ENCODE measurements at regions not wholly inside any gene's neighbourhood (a gene's known extent, or its start where the extent isn't known, plus 50 kb on each side); places are given as distances from the start of the nearest gene placed in this dataset.

DNA sequence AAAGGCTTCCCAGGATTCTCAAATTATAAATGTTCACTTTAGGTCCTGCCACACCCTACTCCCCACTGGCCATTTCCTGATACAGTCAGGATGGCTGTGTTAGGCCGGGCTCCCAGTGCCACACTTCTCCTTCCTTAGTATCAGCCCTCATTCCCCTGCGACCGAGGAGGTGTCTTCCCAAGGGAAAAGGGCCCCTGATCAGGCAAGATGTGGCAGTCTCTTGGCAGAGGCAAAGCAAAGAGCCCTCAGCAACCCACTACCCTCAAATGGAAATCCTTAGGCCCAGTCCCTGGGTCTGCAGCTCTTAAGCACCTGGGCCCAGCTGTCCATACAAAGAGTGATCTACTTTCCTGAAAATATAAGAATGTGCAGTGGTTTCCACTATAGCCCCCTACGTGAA lies 96.5 kb upstream of the VASH1 start:
- no peak for DNase-seq (ENCODE audit: low spot score)

DNA sequence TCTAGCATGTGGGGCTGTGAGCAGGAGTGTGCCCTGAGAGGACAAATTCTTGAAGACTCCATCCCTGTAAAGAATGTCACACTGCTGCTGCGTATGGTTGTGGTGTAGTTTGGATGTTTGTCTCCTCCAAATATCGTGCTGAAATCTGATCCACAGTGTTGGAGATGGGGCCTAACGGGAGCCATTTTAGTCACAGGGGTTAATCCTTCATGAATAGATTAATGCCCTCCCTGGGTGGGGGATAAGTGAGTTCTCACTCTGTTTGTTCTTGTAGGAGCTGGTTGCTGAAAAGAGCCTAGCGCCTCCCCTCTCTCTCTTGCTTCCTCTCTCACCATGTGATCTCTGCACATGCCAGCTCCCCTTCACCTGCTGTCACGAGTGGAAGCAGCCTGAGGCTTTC lies 94.5 kb upstream of the VASH1 start:
- DNase-seq (ENCODE audit: low spot score): no peak

- no peak for DNase-seq (ENCODE audit: low spot score)
These were observed 91.5 kb upstream of the VASH1 start for GRCh38 chr14:76669770-76670169.

- DNase-seq (ENCODE audit: low spot score): no peak
These were observed 89.1 kb upstream of the VASH1 start for GRCh38 chr14:76672123-76672522.

- DNase-seq (ENCODE audit: low spot score): no peak
These were observed 88.0 kb upstream of the VASH1 start for GRCh38 chr14:76673261-76673660.

DNA sequence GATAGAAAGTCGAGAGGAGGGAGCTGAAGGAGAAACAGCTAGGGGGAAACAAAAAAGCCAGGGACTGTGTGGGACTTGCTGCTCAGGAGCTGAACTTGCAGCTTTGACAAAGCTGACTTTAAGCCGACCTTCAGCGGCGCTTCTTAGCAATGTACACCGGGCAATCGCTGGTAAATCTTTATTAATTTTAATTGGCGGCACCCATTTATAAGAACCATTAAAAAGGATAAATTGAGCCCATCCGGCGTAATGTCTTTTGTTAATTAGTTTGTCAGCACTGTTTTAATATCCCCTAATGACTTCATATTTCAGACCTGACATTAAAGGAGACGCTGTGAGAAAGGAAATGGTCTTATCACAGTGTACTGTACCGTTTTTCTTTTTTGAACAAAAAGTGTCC lies 86.2 kb upstream of the VASH1 start:
- DNase-seq (ENCODE audit: low spot score): no peak

- no peak for DNase-seq (ENCODE audit: low spot score)
These were observed 84.7 kb upstream of the VASH1 start for GRCh38 chr14:76676539-76676938.

GRCh38 chr14:76677534-76678145 lies 83.6 kb upstream of the VASH1 start:
- DNase-seq (ENCODE audit: low spot score): no peak

DNA sequence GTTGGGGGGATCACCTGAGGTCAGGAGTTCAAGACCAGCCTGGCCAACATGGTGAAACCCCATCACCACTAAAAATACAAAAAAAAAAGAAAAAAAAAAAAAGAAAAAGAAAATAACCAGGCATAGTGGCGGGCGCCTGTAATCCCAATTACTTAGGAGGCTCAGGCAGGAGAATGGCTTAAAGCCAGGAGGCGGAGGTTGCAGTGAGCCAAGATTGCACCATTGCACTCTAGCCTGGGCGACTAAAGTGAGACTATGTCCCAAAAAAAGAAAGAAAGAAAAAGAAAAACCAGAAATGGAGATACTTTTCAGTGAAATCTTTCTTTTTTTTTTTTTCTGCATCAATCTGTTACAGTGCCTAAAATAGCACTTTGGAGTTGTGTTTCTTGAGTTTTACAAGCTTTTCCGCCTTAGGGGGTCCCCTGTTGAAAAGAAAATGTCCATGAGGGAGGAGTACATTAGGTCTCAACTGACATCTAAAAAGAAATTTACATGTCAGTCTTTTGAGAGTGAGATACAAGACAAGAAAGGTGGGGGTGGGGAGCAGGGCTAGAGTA lies 82.9 kb upstream of the VASH1 start:
- no peak for DNase-seq (ENCODE audit: low spot score)

DNA sequence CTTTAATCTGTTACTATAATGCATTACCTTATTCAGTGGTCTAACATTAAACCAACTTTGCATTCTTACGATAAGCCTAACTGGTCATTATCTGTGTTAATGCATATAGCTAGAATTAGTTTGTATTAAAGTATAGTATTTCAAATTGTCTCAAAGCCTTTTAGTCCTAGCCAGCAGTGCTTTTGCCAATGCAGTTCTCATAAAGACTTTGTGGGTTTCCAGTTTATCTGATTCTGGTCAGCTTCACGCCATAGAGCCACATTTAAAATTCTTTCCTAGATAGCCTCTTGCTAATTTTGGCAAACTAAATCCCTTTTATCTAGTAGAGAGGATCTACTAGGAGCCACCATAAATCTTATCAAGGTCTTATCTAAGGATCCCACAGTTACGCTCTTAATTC lies 78.9 kb upstream of the VASH1 start:
- DNase-seq (ENCODE audit: low spot score): no peak

- DNase-seq (ENCODE audit: low spot score): no peak
These were observed 74.6 kb upstream of the VASH1 start for GRCh38 chr14:76686646-76687045.

DNA sequence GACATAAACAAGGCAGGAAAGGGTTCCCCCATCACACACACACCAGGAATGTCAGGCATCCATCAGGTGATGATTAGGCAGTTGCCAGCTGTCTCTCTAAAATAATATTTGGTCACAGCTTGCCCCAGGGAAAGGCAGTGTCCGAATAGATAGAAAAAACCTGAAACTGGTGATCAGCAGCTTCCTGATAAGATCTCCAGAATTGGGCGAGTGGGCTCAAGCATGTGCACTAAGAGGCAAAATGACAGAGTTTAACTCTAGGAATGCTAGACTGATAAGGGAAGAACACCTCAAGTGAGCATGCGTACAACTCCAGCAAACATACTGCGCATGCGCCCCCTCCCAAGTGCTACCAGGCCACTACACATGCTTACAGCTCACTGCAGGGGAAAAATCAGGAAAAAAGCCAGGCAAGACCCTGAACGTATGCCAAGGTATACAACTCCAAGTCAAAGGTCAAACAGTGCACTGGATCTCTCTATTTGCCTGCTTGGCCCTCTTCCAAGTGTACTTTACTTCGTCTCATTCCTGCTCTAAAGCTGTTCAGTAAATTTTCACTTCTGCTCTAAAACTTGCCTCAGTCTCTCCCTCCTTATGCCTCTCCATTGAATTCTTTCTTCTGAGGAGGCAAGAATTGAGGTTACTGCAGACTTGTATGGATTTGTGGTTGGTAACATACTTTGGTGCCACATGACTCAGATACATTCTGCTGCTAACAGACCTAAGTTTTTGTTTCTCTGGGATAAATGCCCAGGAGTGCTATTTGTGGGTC lies 73.5 kb upstream of the VASH1 start:
- DNase-seq (ENCODE audit: low spot score): no peak

DNA sequence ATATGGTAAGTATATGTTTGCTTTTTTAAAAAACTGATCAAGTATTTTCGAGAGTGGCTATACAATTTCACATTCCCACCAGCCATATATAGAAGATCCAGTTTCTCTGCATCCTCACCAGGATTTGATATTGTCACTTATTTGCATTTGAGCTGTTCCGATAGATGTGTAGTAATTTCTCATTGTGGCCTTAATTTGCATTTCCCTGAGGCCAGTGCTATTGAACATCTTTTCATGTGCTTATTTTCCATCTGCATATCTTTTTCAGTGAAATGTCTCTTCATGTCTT lies 72.9 kb upstream of the VASH1 start:
- DNase-seq (ENCODE audit: low spot score): no peak

- DNase-seq (ENCODE audit: low spot score): no peak
These were observed 70.7 kb upstream of the VASH1 start for GRCh38 chr14:76690502-76691105.

DNA sequence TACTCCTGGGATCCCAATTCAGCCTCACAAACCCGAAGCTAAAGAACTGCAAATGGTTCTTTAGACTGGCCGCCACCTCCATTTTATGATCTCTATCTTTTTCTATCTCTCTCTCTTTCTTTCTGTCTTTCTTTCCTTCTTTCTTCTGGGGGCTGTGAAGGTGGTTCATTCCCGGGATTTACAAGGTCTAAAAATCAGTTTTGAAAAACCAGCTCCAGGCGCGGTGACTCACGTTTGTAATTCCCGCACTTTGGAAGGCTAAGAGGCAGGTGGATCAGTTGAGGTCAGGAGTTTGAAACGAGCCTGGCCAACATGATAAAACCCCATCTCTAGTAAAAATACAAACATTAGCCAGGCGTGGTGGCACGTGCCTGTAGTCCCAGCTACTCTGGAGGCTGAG lies 67.2 kb upstream of the VASH1 start:
- DNase-seq (ENCODE audit: low spot score): no peak

GRCh38 chr14:76695263-76695920 lies 65.9 kb upstream of the VASH1 start:
- no peak for DNase-seq (ENCODE audit: low spot score)

- no peak for DNase-seq (ENCODE audit: low spot score)
These were observed 64.9 kb upstream of the VASH1 start for GRCh38 chr14:76696361-76696760.

DNA sequence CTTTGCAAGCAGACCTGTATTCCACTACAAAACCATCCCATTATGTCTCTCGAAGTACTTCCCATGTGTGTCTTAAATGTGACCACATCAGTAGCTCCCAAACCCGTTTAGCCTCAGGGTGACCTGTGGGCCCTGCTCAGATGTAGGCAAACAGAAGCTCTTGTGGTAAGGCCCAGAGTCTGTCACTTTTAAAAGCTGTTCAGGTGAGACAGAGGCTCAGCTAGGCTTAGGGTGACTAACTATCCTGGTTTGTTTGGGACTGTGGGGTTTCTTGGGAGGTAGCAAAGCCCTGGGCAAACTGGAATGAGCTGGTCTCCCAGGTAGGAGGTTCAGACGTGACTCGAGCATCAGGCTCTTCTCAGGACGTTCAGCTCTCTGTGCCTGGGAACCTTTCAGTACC lies 64.5 kb upstream of the VASH1 start:
- no peak for DNase-seq (ENCODE audit: low spot score)

DNA sequence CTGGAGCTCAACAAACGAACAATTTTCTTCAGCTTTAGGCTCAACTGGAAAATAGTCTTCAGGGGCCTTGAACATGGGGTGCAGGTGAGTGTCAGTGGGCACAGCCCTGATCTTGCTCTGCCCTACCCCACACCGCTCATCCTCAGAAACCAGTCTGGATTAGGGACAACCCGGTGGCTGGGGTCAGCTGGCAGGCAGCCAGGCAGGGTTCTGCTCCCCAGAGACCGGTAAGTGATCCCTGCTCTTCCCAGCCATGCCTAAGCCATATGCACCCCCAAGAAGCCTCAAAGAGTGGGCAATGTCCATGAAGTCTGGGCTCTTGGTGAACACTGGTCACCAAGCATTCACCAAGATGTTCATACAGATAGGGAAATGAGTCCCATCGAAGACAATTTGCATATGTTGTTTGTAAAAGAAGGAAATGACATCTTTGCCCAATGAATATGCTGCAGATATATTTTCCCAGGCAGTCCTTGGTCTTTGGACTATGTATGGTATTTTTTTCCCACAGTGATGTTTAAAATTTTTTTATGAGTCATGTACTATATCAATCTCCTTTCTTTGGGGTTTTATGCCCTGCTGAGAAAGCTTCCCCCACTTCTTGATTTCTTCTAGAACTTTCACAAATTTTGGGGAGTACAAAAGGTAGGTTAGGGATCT lies 63.9 kb upstream of the VASH1 start:
- DNase-seq (ENCODE audit: low spot score): no peak

DNA sequence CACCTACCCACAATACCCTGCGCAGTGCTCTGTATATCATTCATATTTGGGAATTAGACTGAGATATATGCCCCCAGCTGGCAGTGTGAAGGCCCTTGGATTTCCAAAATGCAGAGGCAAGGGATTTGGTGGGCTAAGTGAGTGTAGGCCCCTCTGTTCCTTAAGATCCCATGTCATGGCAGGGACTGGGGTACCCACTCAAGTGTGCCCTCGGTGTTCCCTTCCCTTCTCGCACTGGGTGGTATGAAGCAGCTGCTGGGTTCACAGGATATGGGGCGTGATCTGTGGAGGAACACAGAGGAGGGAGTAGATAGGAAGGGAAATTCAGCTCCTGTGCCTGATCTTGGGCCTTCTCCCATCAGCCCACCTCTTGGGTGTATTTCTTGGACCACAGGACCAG lies 63.1 kb upstream of the VASH1 start:
- no peak for DNase-seq (ENCODE audit: low spot score)

DNA sequence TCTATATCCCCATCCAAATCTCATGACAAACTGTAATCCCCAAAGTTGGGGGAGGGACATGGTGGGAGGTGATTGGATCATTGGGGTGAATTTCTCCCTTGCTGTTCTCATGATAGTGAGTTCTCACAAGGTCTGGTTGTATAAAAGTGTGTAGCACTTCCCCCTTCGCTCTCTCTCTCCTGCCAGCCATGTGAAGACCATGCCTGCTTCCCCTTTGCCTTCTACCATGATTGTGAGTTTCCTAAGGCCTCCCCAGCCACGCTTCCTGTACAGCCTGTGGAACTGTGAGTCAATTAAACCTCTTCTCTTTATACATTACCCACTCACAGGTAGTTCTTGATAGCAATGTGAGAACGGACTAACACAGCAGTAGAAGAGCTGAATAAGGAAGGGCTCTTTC lies 62.6 kb upstream of the VASH1 start:
- DNase-seq (ENCODE audit: low spot score): no peak

DNA sequence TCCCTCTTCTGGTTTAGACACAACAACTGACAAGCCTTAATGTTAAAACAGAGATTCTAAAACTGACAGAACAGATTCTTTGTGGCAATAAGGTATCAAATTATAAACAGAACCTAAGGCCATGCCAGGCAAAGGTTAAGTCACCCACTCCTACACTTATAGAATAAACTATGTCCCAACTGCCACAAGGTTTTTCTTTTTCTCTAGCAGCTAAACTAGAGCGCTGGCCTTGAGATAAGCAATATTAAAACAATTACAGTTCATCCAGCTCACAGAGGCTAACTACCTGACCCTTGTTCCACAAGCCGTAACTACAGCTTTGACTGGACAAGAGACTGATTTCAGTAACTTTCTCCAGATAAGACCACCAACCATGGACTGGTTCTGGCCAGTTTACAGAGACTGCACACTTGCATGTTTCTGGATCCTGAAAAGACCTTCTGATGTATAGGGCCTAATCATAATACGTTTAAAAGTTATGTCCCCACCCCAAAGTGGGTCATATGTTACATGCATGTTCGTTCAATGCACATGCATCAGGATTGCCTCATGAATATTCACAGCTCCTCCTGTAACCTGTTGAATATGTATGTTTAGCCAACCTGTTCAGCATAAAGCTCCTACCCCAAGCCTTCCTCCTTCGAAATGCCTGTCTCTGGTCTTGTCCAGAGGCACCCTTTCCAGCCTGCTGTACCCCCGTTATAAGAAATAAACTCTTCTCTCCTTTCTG lies 61.9 kb upstream of the VASH1 start:
- DNase-seq (ENCODE audit: low spot score): no peak

Measured in hematopoietic multipotent progenitor cell treated with erythropoietin and hydrocortisone succinate and interleukin-3 and kit ligand, for 15 days (in vitro differentiated cells).